D721Med (cell line): ENCODE measurements at regions not wholly inside any gene's neighbourhood (a gene's known extent, or its start where the extent isn't known, plus 50 kb on each side); places are given as distances from the start of the nearest gene placed in this dataset.

ENCODE experiments used
- DNase-seq: peaks from one replicate; pipeline ENCODE4 v3.0.0; 2011; ENCODE audit warnings: low spot score; ENCODE audit not compliant: insufficient read length
- FAIRE-seq: peaks from 2 replicates; lab custom pipeline; 2011; peaks lifted over from hg19 to GRCh38; lab: Jason Lieb, UNC
- TF ChIP-seq, protein P1 (sequence below): IDR thresholded peaks from 2 replicates; pipeline ENCODE4 v1.5.1; 2012; ENCODE audit warnings: mild to moderate bottlenecking, control low read depth; ENCODE audit not compliant: insufficient read depth; ENCODE audit errors: missing control alignments

DNA sequence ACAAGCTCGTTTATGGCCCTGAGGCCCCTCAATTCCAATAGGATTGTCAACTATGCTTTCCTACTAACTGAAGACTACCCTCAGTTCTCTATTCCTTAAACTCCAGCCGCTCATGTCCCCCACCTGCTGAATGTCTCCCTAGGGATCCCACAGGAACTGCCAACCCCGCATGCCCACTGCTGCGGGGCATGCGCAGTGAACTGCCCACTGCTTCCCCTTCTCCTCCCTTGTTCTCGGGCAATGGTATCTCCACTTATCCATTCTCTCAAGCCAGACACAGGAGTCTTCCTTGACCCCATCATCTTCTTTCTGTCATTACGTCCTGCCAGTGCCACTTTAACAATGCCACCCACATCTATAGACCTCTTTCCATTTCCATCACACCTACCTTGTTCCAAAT, 90.0 kb downstream of the FGF18 start:
- DNase-seq (no peak), FAIRE-seq (no peak)
- TF ChIP-seq, protein P1, sequence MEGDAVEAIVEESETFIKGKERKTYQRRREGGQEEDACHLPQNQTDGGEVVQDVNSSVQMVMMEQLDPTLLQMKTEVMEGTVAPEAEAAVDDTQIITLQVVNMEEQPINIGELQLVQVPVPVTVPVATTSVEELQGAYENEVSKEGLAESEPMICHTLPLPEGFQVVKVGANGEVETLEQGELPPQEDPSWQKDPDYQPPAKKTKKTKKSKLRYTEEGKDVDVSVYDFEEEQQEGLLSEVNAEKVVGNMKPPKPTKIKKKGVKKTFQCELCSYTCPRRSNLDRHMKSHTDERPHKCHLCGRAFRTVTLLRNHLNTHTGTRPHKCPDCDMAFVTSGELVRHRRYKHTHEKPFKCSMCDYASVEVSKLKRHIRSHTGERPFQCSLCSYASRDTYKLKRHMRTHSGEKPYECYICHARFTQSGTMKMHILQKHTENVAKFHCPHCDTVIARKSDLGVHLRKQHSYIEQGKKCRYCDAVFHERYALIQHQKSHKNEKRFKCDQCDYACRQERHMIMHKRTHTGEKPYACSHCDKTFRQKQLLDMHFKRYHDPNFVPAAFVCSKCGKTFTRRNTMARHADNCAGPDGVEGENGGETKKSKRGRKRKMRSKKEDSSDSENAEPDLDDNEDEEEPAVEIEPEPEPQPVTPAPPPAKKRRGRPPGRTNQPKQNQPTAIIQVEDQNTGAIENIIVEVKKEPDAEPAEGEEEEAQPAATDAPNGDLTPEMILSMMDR: no peak

DNA sequence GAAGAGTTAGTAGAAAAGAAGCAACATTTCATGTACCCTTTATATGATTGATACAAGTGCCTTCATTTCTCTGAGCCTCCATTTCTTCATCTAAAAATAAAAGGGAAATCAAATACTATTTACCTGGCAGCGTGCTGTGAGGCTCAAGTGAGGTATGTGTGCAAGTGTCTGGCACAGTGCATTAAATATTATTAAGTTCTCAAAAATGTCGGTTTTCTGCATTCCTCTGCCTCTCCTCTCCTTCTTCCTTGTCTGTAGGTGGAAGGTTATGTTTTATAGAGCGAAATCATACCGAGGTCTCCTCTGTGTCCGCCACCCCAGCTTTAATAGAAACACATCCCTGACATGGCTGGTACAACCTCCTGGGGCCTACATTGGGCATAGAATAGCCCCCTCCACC, 93.0 kb downstream of the FGF18 start:
- TF ChIP-seq, protein P1: no peak
- FAIRE-seq (no peak), DNase-seq (no peak)

DNA sequence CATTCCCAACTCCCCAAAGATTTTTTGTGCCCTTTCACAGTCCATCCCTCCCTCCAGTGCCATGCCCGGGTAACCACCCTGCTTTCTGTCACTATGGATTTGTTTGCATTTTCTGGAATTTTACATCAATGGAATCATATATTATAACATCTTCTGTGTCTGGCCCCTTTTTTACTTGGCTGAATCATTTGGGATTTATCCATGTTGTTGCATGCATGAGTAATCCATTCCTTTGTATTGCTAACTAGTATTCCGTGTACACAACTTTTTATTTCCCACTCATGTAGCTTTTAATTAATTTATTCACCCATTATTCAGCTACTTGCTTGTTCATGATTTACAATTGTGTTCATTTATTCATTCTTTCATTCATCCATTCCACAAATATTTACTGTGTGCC, 94.1 kb downstream of the FGF18 start:
- FAIRE-seq: no peak
- TF ChIP-seq, protein P1: no peak
- DNase-seq: no peak

DNA sequence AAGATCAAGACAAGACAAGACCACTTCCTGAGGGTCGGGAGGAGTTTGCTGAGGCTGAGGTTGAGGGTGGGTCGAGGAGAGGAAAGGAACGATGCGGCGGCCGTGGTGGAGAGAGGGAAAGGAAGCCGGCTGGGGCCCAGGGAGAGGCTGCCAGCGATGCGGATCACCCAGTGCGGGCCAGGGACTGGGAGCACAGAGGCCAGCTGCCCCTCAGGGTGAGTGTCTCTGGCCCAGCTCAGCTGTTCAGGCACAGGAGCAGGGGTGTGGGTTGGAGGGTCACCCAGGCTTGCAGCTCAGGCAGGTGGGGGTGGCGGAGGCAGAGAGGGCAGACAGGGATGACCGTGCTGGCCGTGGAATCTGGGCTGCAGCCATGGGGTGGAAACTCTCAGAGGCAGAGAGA, 99.5 kb downstream of the FGF18 start:
- TF ChIP-seq, protein P1: no peak
- no peak for DNase-seq
- FAIRE-seq: no peak

DNA sequence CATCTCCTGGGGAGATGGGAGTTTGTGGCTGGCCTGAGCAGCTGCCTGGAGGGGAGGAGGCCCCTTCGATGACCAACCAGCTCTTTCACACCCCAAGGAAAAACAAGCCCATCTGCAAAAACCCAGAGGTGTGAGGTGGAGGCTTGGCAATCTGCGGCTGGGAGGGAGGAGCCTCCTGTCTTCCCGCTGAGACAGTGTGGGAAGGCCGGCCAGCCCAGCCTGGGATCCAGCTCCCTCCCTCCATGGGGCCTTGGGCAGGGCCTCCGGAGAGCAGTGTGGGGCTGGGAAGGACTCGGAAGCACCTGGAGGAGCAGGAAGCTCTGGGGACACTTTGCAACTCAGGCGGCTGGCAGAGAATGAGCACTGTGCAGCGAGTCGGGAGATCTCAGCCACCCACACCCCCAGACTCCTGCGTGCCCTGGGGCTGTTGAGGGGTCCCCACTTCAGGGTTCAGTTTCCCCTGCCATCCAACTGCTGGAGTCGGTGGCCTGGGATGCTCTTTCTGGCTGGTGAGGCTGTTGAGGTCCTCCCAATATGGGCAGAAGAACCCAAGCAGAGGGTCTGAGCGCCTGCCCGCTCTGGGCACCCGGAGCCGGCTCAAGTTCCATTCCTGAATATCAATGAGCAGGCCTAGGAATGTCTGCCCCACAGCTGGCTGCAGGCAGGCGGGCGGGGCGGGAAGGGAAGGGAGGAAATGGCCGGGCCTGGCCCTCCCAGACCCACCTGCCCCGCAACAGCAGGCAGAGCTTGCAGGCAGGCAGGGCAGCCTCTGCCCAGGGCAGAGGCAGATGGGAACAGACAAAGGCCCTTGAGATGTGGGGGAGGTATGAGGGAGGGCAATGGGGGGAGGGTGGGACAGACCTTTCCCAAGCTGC, 101.1 kb downstream of the FGF18 start:
- DNase-seq (no peak), FAIRE-seq (no peak)

DNA sequence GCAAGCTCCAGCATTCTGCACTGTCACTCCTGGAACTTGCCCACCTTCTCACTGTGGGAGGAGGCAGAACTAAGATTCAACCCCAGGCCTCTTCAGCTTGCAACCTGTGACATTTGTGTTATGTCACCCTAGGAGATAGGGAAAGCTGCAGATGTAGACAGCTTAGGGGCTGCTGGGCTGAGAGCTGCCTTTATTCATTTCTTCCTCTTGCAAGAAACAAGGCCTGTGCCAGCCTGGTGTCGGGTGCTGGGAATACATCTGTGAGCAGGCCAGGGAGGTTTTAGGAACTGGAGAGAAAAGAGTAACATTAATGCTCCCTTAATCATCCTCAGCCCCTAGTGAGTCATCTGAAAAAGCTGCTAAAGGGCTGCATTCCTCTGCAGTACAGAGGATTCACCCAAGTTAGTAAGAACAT, 101.8 kb downstream of the FGF18 start:
- DNase-seq (no peak), FAIRE-seq (no peak)
- TF ChIP-seq, protein P1: no peak

More for the DNA sequence above, 101.1 kb downstream of the FGF18 start:
- TF ChIP-seq, protein P1: no peak

DNA sequence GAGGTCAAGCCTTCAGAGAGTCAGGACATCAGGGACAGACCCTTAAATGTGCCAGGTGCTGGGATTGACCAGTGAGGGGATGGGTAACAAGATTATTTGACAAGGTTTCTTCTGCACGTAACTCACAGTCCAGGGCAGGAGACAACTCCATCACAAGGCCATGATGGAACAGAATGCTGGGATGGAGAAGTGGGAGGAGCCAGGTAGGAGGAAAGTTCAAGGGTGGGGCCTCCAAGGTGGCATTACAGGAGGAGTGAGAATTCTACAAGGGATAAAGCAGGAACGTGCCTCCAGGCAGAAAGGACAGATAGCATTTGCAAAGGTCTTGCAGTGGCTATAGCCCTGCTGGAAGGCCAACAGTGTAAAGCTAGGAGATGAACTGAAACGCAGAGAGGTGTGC, 102.2 kb downstream of the FGF18 start:
- TF ChIP-seq, protein P1: no peak
- DNase-seq (no peak), FAIRE-seq (no peak)
